ENCODE measurements at regions not wholly inside any gene's neighbourhood (a gene's known extent, or its start where the extent isn't known, plus 50 kb on each side); places are given as distances from the start of the nearest gene placed in this dataset.

DNA sequence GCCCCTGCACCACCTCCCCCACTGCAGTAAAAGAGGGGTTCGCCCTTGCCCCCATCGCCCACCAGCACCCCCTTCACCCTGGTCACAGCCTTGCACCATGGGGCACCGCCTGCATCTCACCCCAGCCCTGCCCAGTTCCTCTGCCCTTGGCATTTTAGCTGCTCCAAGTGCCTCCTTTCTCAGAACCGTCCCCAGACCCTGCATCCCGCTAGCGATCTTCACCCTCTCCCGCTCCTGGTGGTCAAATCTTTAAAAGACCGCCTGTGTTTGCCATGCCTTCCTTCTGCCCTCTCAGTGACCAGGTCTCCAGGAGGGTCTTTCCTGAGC, 114.7 kb upstream of the OTOS start:
- Histone ChIP-seq H3K27me3 (no peaks in the 10 kb centered on the region), H3K27ac (peak overlapping the region; percentile 48 to 89 (median 86)), H3K36me3 (no peaks in the 10 kb centered on the region), H3K9me3 (no peaks in the 10 kb centered on the region), H3K4me1 (peaks cover 7 to 52% of the 10 kb centered on the region in 2 donors), H3K4me3 (replicated peaks in 1 of 3) (peak overlapping the region in 1 of 3 donors; percentile 12)
- DNase-seq, result no peak
- intact Hi-C loops (cut with DNase I), result no loop called here
- WGBS, 2 donors, result 80 to 95% methylated on average over 8 of the region's 8 CpGs
- TF ChIP-seq POLR2A (IDR thresholded peaks at IDR 0.05), result no peak
- no peak for TF ChIP-seq CTCF (IDR thresholded peaks at IDR 0.05)

GRCh38 chr2:240255811-240256703, 115.6 kb upstream of the OTOS start:
- Histone ChIP-seq H3K4me3 (replicated peaks in 1 of 3) (peak overlapping the region in 1 of 3 donors; percentile 12), H3K27me3 (no peaks in the 10 kb centered on the region), H3K27ac (peak overlapping the region; percentile 48 to 89 (median 86)), H3K36me3 (no peaks in the 10 kb centered on the region), H3K9me3 (no peaks in the 10 kb centered on the region), H3K4me1 (peaks cover 7 to 43% of the 10 kb centered on the region in 2 donors)
- 41 to 59% methylated on average over 19 to 20 of the region's 20 CpGs for WGBS, 2 donors
- intact Hi-C loops (cut with DNase I), result no loop called here
- TF ChIP-seq POLR2A (IDR thresholded peaks at IDR 0.05), result peak in 1 of 2 donors; percentile 56
- TF ChIP-seq CTCF (IDR thresholded peaks at IDR 0.05), result no peak
- peak; percentile 81 to 84 for DNase-seq

- Histone ChIP-seq H3K4me3 (replicated peaks in 1 of 3) (no peak overlapping the region), H3K27ac (peak overlapping the region; percentile 48 to 89 (median 86)), H3K36me3 (no peaks in the 10 kb centered on the region), H3K4me1 (peaks cover 7 to 34% of the 10 kb centered on the region in 2 donors), H3K9me3 (no peaks in the 10 kb centered on the region), H3K27me3 (no peaks in the 10 kb centered on the region)
- no peak for DNase-seq
- intact Hi-C loops (cut with DNase I), result no loop called here
- 91 to 93% methylated on average over 17 to 22 of the region's 26 CpGs for WGBS, 2 donors
- TF ChIP-seq POLR2A (IDR thresholded peaks at IDR 0.05) (no peak), CTCF (IDR thresholded peaks at IDR 0.05) (no peak)
These were observed 116.5 kb upstream of the OTOS start for GRCh38 chr2:240256704-240257637.

DNA sequence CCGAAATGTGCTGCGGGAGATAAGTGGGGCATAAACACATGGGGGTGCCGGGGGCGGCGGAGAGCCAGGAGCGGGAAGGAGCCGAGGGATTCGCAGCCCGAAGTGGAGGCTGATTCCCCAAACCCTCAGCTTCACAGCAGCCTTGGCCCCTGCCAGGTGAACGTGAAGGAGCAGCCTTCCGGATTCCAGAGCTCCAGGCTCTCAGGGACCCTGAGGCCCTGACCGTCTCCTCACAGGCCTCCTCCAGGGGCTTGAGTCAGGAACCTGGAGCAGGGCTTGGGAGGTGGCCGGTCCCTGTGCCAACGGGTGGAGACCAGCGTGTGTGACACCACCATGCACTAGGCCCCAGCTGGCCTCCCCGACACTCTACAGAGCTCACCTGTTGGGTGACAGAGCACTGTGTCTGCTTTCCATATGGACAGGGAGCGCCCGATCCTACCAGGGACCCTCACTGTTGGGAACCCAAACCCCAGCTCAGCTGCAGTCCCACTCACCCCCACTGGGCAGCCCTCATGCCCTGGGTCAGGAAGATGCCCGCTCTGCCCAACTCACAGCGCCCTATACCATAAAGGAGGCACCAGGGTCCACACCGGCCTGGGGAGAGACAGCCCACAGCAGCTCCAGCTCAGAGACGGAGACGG, 117.6 kb upstream of the OTOS start:
- intact Hi-C loops (cut with DNase I), result no loop called here
- DNase-seq, result no peak
- TF ChIP-seq POLR2A (IDR thresholded peaks at IDR 0.05) (no peak), CTCF (IDR thresholded peaks at IDR 0.05) (no peak)
- WGBS, 2 donors, result 95 to 96% methylated on average over 15 to 16 of the region's 23 CpGs
- H3K4me1 ChIP-seq, result peaks cover 7 to 34% of the 10 kb centered on the region in 2 donors
- H3K27ac ChIP-seq, result no peak overlapping the region
- H3K9me3 ChIP-seq, result no peaks in the 10 kb centered on the region
- no peaks in the 10 kb centered on the region for H3K36me3 ChIP-seq
- no peak overlapping the region for H3K4me3 ChIP-seq (replicated peaks in 1 of 3)
- H3K27me3 ChIP-seq, result no peaks in the 10 kb centered on the region
